HuH-7 (cell line): ENCODE measurements at regions not wholly inside any gene's neighbourhood (a gene's known extent, or its start where the extent isn't known, plus 50 kb on each side); places are given as distances from the start of the nearest gene placed in this dataset.

ENCODE experiments used
- DNase-seq: peaks from one replicate; pipeline ENCODE4 v3.0.0; 2011; ENCODE audit warnings: low spot score

DNA sequence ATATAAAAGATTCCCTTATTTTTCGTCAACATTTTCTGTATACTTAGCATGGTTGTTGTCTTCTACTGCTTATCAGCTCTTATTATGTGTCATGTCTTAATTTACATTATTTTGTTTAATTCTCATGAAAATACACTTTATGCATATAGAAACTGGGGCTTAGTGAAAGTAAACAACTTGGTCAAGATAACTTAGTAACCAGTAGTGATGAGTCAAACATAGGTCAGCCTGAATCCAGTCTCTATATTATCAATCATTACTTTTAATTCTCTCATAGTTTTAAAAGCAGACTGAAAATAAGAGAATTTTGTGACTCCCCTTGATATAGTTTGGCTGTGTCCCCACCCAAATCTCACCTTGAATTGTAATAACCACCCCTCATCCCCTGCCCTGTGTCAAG, 119.6 kb upstream of the TPK1 start:
- no peak for DNase-seq

- DNase-seq = no peak
Measured at GRCh38 chr7:144941127-144941526, 105.3 kb upstream of the TPK1 start.

GRCh38 chr7:144937199-144937598, 101.3 kb upstream of the TPK1 start:
- no peak for DNase-seq

DNA sequence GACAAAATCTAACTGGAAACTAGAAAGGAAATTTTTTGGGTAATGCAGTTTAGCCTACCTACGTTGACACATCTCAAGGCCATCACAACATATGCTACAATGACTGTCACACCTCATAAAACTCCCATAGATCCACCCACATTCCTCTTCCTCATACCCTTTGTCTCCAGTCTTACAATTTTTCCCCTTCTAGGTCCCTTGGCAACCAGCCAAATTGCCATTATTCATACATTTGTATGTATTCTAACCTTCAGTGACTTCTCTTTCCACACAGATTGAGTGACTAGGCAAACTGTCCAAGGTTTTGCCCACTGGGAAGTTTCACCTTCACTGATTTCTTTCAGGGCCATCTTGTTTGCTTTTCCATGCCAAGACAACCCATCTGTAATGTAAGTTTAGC, 100.5 kb upstream of the TPK1 start:
- DNase-seq = no peak

DNA sequence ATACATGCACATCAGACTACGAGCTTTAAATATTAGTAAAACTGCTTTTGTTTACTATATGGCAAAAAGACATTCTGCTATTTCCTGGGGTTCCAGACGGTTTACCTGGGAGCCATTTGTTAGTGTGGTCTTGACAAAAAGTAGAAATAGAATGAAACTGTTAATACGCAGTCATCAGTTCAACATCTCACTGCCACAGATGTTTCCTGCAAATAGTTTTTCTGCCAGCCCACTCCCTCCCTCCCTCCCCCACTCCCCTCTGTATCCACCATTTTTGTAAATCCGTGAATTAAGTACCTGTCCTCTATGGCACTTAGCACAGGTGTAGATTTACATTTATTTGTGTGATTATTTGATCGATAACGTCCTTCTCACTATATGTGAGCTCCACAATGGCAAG, 74.6 kb upstream of the TPK1 start:
- DNase-seq = no peak

DNA sequence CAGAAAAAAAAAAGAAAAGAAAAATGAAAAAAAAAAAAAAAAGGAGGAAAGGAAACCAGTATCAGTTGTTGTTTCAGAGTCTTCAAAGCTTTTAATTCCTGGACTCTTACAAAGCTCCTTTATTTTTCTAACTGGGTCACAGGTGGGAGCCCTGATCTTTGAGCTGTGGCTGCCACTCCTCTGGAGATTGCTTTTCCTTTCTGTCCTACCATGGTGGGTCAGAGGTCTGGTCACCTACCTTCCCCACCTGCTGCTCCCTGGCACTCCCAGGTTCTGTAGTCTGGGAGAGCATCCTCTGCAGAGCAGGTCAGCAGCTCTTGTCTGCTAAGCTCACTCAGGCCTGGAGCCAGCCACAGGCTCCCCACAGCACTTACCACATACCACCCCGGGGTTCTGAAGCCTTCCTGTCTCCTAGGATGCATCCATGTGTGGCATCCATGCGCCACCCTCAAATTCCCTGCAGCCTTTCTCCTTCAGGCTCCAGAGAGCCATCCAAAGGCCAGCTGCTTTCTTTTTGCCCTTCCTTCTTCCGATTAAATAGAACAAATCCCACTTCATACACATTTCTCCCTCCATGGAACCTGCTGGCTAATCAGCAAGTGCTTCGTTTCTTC, 73.2 kb upstream of the TPK1 start:
- no peak for DNase-seq

GRCh38 chr7:144908324-144908723, 72.5 kb upstream of the TPK1 start:
- DNase-seq = no peak

GRCh38 chr7:144907577-144907976, 71.7 kb upstream of the TPK1 start:
- no peak for DNase-seq

DNA sequence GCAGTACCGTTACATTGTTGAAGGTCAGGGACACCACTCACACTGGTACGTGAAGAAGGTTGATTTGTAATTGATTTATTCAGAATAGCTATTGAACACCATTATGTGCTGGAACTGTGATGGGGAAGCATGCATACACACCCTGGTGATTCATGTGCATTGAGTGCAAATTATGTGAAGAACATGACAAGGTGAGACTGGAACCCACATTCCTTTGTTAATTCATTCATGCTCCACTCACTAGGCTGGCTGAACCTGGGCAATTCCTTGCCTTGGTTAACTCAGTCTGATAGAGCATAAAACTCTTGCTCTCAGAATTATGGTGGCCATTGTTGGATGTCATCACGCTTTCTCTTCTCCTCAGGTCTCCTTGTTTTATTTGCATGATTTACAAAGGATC, 67.3 kb upstream of the TPK1 start:
- no peak for DNase-seq

DNA sequence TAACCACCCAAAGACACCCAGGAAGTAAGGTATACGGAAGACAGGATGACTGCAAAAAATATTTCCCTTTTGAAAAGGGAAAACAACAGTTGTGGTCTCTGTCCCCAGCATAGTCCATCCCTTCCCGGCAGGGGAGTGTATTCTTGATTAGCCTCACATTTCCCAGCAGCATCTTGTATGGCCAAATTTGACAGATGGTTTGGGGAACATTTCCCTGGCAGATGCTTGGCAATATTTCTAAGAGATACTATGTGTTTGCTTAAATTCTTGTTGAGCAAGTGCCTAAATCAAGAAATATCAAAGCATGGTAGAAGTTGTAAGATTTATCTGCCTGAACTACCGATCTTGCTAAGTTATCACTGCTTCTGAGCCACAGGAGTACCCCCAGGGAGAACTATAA, 56.9 kb upstream of the TPK1 start:
- DNase-seq = no peak
